Transverse colon (tissue), 3 donors: ENCODE measurements at regions not wholly inside any gene's neighbourhood (a gene's known extent, or its start where the extent isn't known, plus 50 kb on each side); places are given as distances from the start of the nearest gene placed in this dataset.
"Not testable (repeated sequence)": the region's sequence is repeated elsewhere in the genome, so short reads cannot be mapped to it uniquely, and the experiment has no call there.

Experiments used
- EP300 ChIP-seq: sonication (generic); formaldehyde crosslinking; IDR thresholded peaks from one replicate; pipeline ENCODE4 v1.6.1; 2017; ENCODE audit warnings: antibody characterized with exemption, low read depth
- POLR2A ChIP-seq: fragments of 450-650 bp; IDR thresholded peaks from one replicate; pipeline ENCODE4 v1.6.1; 2016; ENCODE audit warnings: antibody characterized with exemption, mild to moderate bottlenecking, moderate library complexity
- TF ChIP-seq, protein P1 (sequence below), 5 experiments: fragments of 200-600 bp in 3 of 5; fragments of 450-650 bp in 2 of 5; sonication (generic) in 3 of 5; IDR thresholded peaks; 1 replicate in 2 of 5; 2 replicates in 3 of 5; pipeline ENCODE4 v1.5.1; 2016 to 2017; ENCODE audit warnings: antibody characterized with exemption in 5 of 5, inconsistent platforms in 3 of 5, mild to moderate bottlenecking in 2 of 5, moderate library complexity in 1 of 5

- not testable (repeated sequence) for TF ChIP-seq POLR2A, EP300
- TF ChIP-seq, protein P1, sequence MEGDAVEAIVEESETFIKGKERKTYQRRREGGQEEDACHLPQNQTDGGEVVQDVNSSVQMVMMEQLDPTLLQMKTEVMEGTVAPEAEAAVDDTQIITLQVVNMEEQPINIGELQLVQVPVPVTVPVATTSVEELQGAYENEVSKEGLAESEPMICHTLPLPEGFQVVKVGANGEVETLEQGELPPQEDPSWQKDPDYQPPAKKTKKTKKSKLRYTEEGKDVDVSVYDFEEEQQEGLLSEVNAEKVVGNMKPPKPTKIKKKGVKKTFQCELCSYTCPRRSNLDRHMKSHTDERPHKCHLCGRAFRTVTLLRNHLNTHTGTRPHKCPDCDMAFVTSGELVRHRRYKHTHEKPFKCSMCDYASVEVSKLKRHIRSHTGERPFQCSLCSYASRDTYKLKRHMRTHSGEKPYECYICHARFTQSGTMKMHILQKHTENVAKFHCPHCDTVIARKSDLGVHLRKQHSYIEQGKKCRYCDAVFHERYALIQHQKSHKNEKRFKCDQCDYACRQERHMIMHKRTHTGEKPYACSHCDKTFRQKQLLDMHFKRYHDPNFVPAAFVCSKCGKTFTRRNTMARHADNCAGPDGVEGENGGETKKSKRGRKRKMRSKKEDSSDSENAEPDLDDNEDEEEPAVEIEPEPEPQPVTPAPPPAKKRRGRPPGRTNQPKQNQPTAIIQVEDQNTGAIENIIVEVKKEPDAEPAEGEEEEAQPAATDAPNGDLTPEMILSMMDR (IDR thresholded peaks at IDR 0.05), result not testable (repeated sequence)
These were observed 329.8 kb downstream of the EMP1 start for GRCh38 chr12:13526185-13526921.
